NCI-H1417 treated with DMSO at 0.1 percent for 48 hours (cell line): ENCODE measurements at regions not wholly inside any gene's neighbourhood (a gene's known extent, or its start where the extent isn't known, plus 50 kb on each side); places are given as distances from the start of the nearest gene placed in this dataset.
A peak's percentile ranks its signal among the peaks of the same experiment; 100 is the strongest.
"Not testable (repeated sequence)": the region's sequence is repeated elsewhere in the genome, so short reads cannot be mapped to it uniquely, and the experiment has no call there.

Source experiments
- DNase-seq: peaks from one replicate; lab custom pipeline; 2025; lab: John Stamatoyannopoulos, UW

DNA sequence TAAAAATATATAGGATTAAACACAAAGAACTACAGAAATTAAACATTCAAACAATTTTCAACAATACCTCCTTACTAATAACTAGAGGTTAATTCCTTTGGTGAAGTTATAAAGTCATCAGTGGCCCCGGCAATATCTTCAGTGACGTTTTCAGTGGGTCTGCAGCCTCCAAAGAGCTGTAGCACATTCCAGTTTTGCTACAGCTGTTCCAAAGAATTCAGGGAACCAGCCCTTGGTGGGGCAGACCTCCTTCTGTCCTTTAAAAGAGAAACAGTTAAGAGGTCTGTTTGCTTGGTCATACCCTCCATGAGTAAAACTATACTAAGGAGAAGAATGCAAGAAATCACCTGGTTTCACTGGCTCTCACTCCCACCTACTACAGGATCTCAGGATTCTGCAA lies 99.2 kb upstream of the ZDHHC17 start:
- DNase-seq = no peak

- DNase-seq = peak; percentile 31
Observed at GRCh38 chr12:76666290-76666835, 97.6 kb upstream of the ZDHHC17 start.

- DNase-seq = no peak
Observed at GRCh38 chr12:76669981-76670380, 93.9 kb upstream of the ZDHHC17 start.

- no peak for DNase-seq
Observed at GRCh38 chr12:76670776-76671175, 93.1 kb upstream of the ZDHHC17 start.

GRCh38 chr12:76674669-76675315 lies 89.1 kb upstream of the ZDHHC17 start:
- no peak for DNase-seq

- not testable (repeated sequence) for DNase-seq
Observed at GRCh38 chr12:76676261-76676660, 87.7 kb upstream of the ZDHHC17 start.

GRCh38 chr12:76678992-76679391 lies 84.9 kb upstream of the ZDHHC17 start:
- no peak for DNase-seq

GRCh38 chr12:76679778-76680177 lies 84.1 kb upstream of the ZDHHC17 start:
- DNase-seq = no peak

- DNase-seq = no peak
Observed at GRCh38 chr12:76680940-76681339, 83.0 kb upstream of the ZDHHC17 start.

- no peak for DNase-seq
Observed at GRCh38 chr12:76685246-76685678, 78.7 kb upstream of the ZDHHC17 start.

DNA sequence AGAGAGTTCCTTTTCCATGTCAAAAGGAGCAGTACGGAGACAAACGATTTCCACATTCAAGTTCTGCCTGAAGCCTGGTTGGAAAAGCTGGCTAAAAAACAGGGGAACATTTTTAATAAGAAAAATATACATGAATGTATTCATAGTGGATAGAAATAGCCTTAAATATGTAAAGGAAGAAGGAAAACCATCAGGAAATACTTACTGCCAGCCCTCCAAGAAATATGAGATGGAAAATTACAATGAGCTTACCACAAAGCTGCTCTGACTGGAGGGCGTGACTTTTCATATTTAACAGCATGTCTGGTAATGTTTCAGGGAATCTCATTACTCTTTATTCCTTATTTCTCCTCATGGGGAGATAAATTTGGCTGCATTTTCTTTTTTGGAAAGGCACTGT lies 75.9 kb upstream of the ZDHHC17 start:
- no peak for DNase-seq

DNA sequence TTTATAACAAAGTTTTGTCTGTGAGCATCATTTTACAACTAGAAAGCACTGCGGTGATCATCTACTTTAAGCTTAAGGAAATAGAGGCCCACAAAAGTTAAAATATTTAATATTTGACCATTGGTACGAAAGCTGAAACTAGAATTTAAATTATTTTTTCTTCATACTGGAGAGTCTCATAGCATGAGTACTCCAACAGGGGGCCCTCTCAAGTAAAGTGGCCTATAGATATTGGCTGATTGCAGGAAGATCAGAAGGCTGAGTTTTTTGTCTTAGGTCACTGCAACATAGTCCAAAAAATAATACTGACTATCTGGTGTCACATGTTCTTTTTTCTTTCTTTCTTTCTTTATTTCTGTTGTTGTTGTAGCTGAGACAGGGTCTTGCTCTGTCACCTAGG lies 75.3 kb upstream of the ZDHHC17 start:
- DNase-seq = no peak

GRCh38 chr12:76690921-76691700 lies 72.8 kb upstream of the ZDHHC17 start:
- DNase-seq = no peak

- DNase-seq = no peak
Observed at GRCh38 chr12:76692846-76693245, 71.1 kb upstream of the ZDHHC17 start.

- DNase-seq = no peak
Observed at GRCh38 chr12:76694369-76694768, 69.5 kb upstream of the ZDHHC17 start.

DNA sequence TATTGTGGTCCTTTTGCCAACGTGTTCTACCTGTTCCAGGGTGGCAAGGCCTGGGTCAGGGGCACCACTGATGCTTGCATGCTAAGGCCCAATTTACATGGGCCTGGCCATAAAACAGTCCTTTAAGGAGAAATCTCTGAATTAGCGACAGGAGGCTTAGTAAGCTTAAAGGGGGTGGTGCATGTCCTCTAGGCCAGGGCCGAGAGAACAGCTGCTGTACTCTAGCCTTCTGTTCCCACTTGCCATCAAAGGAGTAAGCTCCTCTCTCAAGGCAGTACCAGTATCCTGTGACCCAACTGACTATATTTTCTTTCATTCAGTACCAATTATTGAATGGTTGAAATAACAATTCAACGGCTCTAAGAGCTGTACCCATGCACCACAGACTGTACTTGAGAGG lies 67.7 kb upstream of the ZDHHC17 start:
- no peak for DNase-seq

- no peak for DNase-seq
Observed at GRCh38 chr12:76697849-76698248, 66.1 kb upstream of the ZDHHC17 start.

GRCh38 chr12:76698316-76698715 lies 65.6 kb upstream of the ZDHHC17 start:
- no peak for DNase-seq

DNA sequence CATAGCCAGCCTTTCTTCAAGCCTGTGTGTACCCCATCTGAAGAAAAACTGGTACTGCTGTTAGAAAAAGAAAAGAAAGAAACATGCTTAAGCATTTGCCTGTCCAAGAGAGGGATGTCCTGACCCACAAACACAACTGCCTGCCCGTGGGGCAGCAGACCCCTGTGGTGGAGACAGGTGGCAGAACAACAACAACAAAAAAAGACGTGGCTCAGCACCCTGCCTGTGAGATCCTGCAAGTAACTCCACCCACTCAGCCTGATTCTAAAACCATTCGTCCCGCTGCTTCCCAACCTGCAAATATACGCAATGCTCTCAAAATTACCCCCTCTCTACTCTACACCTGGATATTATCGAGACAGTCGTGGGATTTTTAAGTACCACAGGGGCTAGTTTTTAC lies 64.9 kb upstream of the ZDHHC17 start:
- peak; percentile 17 for DNase-seq

GRCh38 chr12:76701690-76702089 lies 62.2 kb upstream of the ZDHHC17 start:
- DNase-seq = no peak

DNA sequence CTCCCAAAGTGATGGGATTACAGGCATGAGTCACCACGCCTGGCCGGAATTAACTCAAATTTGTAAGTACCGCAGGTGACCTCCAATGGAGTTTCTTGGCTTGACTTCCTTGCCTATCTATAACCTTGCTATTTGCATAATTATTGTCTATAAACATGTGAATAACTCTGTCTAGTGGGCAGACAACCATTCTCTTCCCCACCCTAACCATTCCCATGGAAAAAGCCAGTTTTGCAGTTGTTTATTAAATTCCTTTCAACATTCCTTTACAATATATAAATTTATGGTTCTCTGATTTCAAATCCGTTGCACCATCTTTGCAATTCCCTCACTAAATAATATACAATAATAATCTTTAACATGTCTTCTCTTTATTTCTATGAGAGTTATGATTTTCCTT lies 61.0 kb upstream of the ZDHHC17 start:
- no peak for DNase-seq

- DNase-seq = no peak
Observed at GRCh38 chr12:76704693-76705092, 59.2 kb upstream of the ZDHHC17 start.

GRCh38 chr12:76706101-76706500 lies 57.8 kb upstream of the ZDHHC17 start:
- DNase-seq = no peak
